HG02642 (cell line): ENCODE measurements at regions not wholly inside any gene's neighbourhood (a gene's known extent, or its start where the extent isn't known, plus 50 kb on each side); places are given as distances from the start of the nearest gene placed in this dataset.

Experiments
- ATAC-seq: cut with Tn5 transposase; IDR thresholded peaks from one replicate; pipeline ENCODE4 v1.9.1; 2021; ENCODE audit warnings: mild to moderate bottlenecking; ENCODE audit not compliant: unreplicated experiment, poor library complexity

DNA sequence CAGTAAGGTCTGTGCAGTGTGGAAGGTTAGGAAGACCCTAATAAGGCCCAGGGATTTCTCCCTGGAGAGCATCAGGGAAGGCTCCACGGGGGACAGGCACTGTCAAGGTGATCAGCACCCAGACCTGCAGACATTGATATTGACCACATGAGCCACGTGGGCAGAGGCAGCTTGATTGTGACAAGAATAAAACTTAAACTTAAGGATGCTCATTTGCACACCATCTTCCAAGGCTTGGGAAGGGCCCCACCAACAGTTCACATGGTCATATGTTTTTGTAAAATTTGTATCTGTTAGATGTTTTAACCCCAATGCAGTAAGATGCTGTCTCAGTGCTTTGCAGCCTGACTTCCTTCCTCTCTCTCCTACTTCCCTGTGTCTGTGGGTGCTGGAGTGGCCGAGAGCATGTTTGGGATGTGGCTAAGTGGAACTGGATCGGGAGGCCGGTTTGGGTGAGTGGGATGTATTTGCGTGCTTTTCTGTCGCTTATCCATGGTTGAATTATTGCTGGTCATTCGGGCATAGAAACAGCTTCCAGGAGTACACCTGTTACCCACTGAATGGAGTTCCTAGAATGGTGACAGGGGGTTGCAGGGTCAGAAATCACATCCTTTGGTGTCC, 49.8 kb upstream of the OLIG2 start:
- no peak for ATAC-seq
